ENCODE measurements at regions not wholly inside any gene's neighbourhood (a gene's known extent, or its start where the extent isn't known, plus 50 kb on each side); places are given as distances from the start of the nearest gene placed in this dataset.

DNA sequence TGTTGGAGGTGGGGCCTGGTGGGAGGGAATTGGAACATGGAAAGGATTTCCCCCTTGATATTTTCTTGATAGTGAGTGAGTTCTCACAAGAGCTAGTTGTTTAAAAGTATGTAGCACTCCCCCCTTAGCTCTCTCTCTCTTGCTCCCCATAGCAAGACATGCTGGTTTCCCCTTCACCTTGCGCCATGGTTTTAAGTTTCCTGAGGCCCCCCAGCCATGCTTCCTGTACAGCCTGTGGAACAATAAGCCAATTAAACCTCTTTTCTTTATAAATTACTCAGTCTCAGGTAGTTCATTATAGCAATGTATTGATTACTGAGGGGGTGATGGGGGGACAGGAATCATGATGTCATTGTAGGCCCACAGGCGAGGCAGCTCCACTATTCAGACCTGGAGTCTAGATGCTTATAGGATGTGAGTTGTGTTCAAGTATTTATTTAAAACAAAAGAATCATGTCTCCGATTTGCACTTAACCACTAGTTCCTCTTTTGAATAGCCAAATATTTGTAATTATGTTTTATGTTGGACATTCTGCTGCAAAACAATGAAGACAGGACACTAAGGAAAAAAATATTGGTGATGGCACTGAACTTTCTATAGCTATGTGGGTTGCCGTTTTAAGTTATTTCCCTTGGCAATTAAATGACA, 156.6 kb downstream of the TMEM38B start:
- no peak overlapping the region for H3K4me3 Mint-ChIP-seq
- ChIA-PET CTCF (interaction anchor here (1.4 to 1.8 kb wide), 2 partner anchors 9 to 31 kb away, joined by 4 to 7 read pairs; no protein-coding TSS in a partner anchor), POLR2A (no interaction called here)
- H3K27ac Mint-ChIP-seq = no peak overlapping the region
- intact Hi-C loops (cut with DNase I, micrococcal nuclease) = no loop called here
- DNase-seq = no peak
- H3K9me3 Mint-ChIP-seq (ENCODE audit: low read depth) = no peaks in the 10 kb centered on the region
- ATAC-seq = no peak
- no peaks in the 10 kb centered on the region for H3K36me3 Mint-ChIP-seq (ENCODE audit: low read depth)
- H3K4me1 Mint-ChIP-seq = no peaks in the 10 kb centered on the region
- H3K27me3 Mint-ChIP-seq = no peaks in the 10 kb centered on the region

DNA sequence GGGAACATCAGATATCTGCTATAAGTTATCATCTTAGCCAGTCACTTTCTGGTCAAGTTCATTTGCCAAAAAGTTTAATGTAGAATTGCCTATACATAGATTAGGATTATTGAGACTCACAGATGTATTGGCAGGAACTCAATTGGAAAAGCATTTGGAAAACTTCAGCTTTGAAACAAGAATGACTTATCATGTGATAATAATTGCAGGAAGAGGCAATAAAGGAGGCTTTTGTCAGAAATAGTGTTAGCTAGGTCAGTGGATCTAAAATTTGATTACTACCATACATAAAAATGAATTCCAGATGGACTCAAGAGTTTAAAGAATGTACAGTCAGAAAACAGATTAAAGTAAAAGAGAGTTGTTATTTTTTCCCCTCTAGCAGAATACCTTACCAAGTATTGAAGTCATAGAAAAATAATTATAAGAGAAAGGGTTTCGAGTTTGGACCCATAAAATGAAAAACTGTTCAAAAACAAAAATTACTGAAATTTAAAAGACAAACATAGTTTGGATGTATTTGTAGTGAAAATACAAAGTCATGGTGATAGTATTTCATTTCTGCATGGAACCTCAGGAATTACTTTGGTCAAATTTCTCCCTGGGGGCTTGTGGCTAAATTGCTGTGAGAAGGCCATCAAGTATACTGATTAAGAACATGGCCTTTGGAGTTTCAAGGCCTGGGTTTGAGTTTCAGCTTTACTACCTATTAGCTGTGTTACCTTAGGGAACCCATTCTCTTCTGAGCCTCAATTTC, 159.9 kb downstream of the TMEM38B start:
- POLR2A ChIA-PET = no interaction called here
- no peak overlapping the region for H3K27ac Mint-ChIP-seq
- no peak overlapping the region for H3K4me3 Mint-ChIP-seq
- H3K27me3 Mint-ChIP-seq = no peaks in the 10 kb centered on the region
- DNase-seq = no peak
- no peak for ATAC-seq
- H3K4me1 Mint-ChIP-seq = peaks cover 14% of the 10 kb centered on the region
- H3K9me3 Mint-ChIP-seq (ENCODE audit: low read depth) = peaks cover 3% of the 10 kb centered on the region
- intact Hi-C loops (cut with DNase I, micrococcal nuclease) = no loop called here
- H3K36me3 Mint-ChIP-seq (ENCODE audit: low read depth) = no peaks in the 10 kb centered on the region
- CTCF ChIA-PET = interaction anchor here (0.9 to 2.2 kb wide), 3 partner anchors 10 to 14 kb away, joined by 3 to 5 read pairs (median 3); no protein-coding TSS in a partner anchor

DNA sequence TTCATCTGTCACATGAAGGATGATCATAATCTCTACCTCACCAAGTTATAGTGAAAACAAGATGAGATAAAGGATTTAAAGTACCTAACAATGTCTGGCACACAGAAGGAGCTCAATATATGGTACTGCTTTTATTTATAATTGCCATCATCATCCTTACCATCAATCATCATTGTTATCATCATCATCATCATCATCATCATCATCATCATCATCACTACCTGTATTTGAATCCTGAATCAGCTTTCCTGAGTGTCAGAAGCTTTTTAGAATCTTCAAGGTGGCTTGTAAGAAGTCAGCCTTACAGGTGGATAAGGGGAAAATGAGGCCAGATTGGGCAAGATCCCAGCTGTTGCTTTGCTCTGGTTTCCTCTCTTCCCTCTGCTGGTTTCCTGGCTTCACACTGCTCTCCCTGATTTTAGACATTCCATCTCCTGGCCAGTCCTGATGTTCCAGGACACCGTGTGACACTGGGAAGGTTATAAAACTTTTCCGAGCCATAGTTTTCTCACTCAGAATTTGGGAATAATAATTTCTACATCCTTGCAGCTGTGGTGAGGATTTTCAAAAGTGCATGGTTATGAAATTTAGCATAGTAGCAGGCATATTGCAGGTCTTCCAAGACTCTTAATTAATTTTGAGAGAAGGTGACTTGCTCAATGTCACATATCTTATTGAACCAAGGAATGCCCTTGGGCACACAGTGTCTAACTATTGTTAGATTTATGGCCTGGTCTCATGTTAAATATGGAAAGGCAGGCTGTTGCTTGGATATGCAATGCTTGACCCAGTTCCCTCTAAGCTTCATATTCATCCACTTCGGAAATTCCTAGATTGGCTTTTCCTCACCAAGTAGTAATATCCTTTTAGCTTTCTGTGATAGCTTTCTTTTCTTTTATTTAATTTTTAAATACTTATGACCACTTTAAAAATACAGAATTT, 160.7 kb downstream of the TMEM38B start:
- intact Hi-C loops (cut with DNase I, micrococcal nuclease) = no loop called here
- peaks cover 3% of the 10 kb centered on the region for H3K9me3 Mint-ChIP-seq (ENCODE audit: low read depth)
- H3K27ac Mint-ChIP-seq = no peak overlapping the region
- peaks cover 21% of the 10 kb centered on the region for H3K4me1 Mint-ChIP-seq
- CTCF ChIA-PET = interaction anchor here (0.7 to 2.2 kb wide), 4 partner anchors 11 to 1026 kb away, joined by 3 to 5 read pairs (median 4); no protein-coding TSS in a partner anchor
- DNase-seq = no peak
- ATAC-seq = no peak
- POLR2A ChIA-PET = no interaction called here
- H3K36me3 Mint-ChIP-seq (ENCODE audit: low read depth) = no peaks in the 10 kb centered on the region
- H3K4me3 Mint-ChIP-seq = no peak overlapping the region
- no peaks in the 10 kb centered on the region for H3K27me3 Mint-ChIP-seq

DNA sequence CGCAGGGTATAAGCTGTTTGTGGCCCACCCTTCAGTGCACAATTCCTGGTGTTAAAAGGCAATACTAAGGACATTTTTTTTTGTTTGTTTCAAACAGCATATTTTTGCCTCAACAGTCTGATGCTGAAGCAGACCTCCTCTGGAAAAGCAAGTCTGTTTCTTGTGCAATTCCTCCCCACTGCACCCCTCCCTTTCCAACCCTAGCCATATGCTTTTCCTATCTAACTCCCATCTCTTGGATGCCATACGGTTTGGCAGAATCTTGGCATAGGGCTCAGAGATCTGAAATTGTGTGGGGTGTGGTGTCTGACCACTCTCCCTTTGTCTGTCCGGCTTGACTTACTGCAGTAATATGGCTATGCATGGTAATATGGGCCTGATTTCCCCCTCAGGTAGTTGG, 161.6 kb downstream of the TMEM38B start:
- H3K4me3 Mint-ChIP-seq = no peak overlapping the region
- CTCF ChIA-PET = no interaction called here

DNA sequence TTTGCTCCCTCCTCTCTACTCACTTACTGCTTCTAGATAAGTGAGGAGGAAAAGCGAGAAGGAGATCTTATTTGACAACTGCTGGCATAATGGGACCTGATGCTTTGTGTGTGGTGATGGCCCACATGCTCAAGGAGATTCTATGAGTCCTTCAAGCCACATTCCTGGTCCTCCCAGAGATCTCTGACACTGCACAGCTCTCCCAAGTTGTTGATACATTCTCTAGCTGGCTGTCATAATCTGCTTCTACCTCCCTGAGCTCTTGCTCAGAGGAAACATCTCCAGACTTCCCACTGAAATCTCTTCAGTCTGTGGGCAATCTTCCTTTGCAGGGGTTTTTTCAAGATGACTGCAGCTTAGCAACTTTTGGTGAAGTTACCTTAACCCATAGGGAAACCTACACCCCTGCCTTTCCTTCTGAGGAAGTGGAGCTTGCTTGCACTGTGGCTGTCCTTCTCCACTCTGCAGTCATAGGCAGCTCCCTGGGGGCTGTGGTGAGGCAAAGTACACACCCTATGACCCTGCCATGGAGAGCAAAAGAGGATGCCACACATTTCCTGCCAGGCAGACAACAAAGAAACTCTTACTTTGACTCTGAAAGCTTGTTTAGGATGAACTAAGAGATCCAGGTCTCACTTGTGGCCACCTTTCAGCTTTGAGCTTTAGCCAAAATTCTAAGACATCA, 163.8 kb downstream of the TMEM38B start:
- Mint-ChIP-seq H3K4me3 (no peak overlapping the region), H3K27me3 (no peaks in the 10 kb centered on the region), H3K27ac (no peak overlapping the region), H3K9me3 (ENCODE audit: low read depth) (peaks cover 5% of the 10 kb centered on the region), H3K36me3 (ENCODE audit: low read depth) (no peaks in the 10 kb centered on the region), H3K4me1 (peaks cover 21% of the 10 kb centered on the region)
- ATAC-seq = peak; percentile 79
- CTCF ChIA-PET = interaction anchor here (0.6 to 0.7 kb wide), 3 partner anchors 23 to 1309 kb away, joined by 3 read pairs; no protein-coding TSS in a partner anchor
- POLR2A ChIA-PET = no interaction called here
- DNase-seq = peak; percentile 18
- intact Hi-C loops (cut with DNase I, micrococcal nuclease) = no loop called here

More for the DNA sequence above, 161.6 kb downstream of the TMEM38B start:
- Mint-ChIP-seq H3K27me3 (no peaks in the 10 kb centered on the region), H3K4me1 (peaks cover 21% of the 10 kb centered on the region), H3K36me3 (ENCODE audit: low read depth) (no peaks in the 10 kb centered on the region), H3K27ac (no peak overlapping the region), H3K9me3 (ENCODE audit: low read depth) (peaks cover 5% of the 10 kb centered on the region)
- intact Hi-C loops (cut with DNase I, micrococcal nuclease) = no loop called here
- ATAC-seq (no peak), DNase-seq (no peak)
- POLR2A ChIA-PET = no interaction called here

DNA sequence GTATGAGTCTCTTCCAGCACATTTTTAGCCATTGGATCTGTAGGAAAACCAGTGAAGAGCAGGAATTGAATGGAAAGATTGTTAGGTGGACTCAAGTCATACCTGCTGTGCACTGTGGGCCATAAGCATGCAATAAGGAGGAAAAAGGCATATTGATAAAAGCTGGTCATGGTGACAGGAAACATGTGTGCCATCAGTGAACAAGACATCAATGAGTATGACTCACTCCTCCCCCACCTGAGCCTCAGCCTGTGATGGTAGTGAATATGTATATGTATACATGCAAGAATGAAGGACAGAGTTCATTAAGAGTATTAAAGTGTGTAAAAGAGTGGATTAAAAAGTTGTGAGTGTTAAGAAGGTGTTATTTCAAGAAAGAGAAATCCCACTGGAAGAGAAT, 164.5 kb downstream of the TMEM38B start:
- ATAC-seq = peak; percentile 81
- ChIA-PET POLR2A (no interaction called here), CTCF (interaction anchor here (0.6 kb wide), 1 partner anchor 22 kb away, joined by 3 read pairs; no protein-coding TSS in a partner anchor)
- no peaks in the 10 kb centered on the region for H3K36me3 Mint-ChIP-seq (ENCODE audit: low read depth)
- H3K9me3 Mint-ChIP-seq (ENCODE audit: low read depth) = peaks cover 5% of the 10 kb centered on the region
- H3K27ac Mint-ChIP-seq = peak overlapping the region; percentile 51
- peak; percentile 19 for DNase-seq
- intact Hi-C loops (cut with DNase I, micrococcal nuclease) = no loop called here
- no peaks in the 10 kb centered on the region for H3K27me3 Mint-ChIP-seq
- H3K4me1 Mint-ChIP-seq = peaks cover 21% of the 10 kb centered on the region
- H3K4me3 Mint-ChIP-seq = peak overlapping the region; percentile 3

DNA sequence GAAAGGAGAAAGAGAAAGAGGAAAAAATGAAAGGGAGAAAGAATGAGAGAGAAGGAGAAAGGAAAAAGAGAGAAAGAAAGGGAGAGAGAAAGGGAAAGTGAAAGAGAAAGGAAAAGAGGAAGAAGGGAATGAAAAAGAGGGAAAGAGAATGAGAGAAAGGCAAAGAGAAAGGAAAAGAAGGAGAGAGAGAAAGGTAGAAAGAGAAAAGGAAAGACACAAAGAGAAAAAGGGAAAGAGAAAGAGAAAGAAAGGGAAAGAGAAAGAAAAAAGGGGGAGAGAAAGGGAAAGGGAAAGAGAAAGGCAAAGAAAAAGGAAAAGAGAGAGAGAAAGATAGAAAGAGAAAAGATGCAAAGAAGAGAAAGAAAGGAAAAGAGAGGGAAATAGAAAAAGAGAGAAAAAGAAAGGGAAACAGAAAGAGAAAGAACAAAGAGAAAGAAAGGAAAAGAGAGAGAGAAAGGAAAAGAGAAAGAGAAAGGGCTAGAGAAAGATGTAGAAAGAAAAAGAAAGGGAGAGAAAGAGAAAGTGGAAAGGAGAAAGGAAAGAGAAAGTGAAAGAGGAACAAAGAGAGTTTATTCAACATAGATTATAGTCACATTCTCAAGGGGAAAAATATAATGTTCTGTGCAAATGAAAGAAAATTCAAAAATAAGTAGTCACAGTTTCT, 165.2 kb downstream of the TMEM38B start:
- peak overlapping the region; percentile 51 for H3K27ac Mint-ChIP-seq
- intact Hi-C loops (cut with DNase I, micrococcal nuclease) = no loop called here
- POLR2A ChIA-PET = no interaction called here
- CTCF ChIA-PET = interaction anchor here (1.0 kb wide), 1 partner anchor 18 kb away, joined by 3 read pairs; no protein-coding TSS in a partner anchor
- no peak overlapping the region for H3K4me3 Mint-ChIP-seq
- H3K9me3 Mint-ChIP-seq (ENCODE audit: low read depth) = peaks cover 5% of the 10 kb centered on the region
- DNase-seq (no peak), ATAC-seq (no peak)
- H3K36me3 Mint-ChIP-seq (ENCODE audit: low read depth) = no peaks in the 10 kb centered on the region
- H3K27me3 Mint-ChIP-seq = no peaks in the 10 kb centered on the region
- peaks cover 21% of the 10 kb centered on the region for H3K4me1 Mint-ChIP-seq

DNA sequence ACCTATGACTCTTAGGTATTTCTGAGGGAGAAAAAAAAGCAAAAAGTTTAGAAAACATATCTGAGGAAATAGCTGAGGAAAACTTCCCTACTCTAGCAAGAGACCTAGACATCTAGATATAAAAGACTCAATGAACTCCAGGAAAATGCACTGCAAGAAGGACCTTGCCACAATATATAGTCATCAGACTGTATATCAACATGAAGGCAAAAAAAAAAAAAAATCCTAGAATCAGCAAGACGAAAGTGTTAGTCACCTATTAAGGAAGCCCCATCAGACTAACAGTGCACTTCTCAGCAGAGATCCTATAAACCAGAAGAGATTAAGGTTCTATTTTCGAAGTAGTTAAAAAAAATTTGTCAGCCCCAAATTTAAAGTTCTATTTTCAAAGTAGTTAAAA, 166.2 kb downstream of the TMEM38B start:
- POLR2A ChIA-PET = no interaction called here
- H3K4me1 Mint-ChIP-seq = peaks cover 21% of the 10 kb centered on the region
- ATAC-seq = no peak
- H3K4me3 Mint-ChIP-seq = no peak overlapping the region
- intact Hi-C loops (cut with DNase I, micrococcal nuclease) = no loop called here
- H3K36me3 Mint-ChIP-seq (ENCODE audit: low read depth) = no peaks in the 10 kb centered on the region
- CTCF ChIA-PET = interaction anchor here (0.8 to 1.0 kb wide), 2 partner anchors 19 to 21 kb away, joined by 3 read pairs; no protein-coding TSS in a partner anchor
- no peaks in the 10 kb centered on the region for H3K27me3 Mint-ChIP-seq
- peaks cover 5% of the 10 kb centered on the region for H3K9me3 Mint-ChIP-seq (ENCODE audit: low read depth)
- no peak overlapping the region for H3K27ac Mint-ChIP-seq
- DNase-seq = no peak

DNA sequence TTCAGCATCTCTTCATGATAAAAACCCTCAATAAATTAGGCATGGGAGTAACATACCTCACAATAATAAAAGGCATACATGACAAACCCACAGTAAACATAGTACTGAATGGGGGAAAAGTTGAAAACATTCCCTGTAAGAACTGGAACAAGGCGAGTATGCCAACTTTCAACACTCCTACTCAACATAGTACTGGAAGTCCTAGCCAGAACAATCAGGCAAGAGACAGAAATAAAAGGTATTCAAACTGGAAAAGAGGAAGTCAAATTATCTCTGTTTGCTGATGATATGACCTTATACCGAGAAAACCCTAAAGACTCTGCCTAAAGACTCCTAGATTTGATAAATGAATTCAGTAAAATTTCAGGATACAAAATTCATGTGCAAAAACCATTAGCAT, 167.6 kb downstream of the TMEM38B start:
- no peak for DNase-seq
- H3K4me3 Mint-ChIP-seq = no peak overlapping the region
- H3K27ac Mint-ChIP-seq = no peak overlapping the region
- intact Hi-C loops (cut with DNase I, micrococcal nuclease) = no loop called here
- H3K9me3 Mint-ChIP-seq (ENCODE audit: low read depth) = peaks cover 5% of the 10 kb centered on the region
- peaks cover 21% of the 10 kb centered on the region for H3K4me1 Mint-ChIP-seq
- ChIA-PET CTCF (no interaction called here), POLR2A (no interaction called here)
- no peaks in the 10 kb centered on the region for H3K36me3 Mint-ChIP-seq (ENCODE audit: low read depth)
- ATAC-seq = no peak
- no peaks in the 10 kb centered on the region for H3K27me3 Mint-ChIP-seq

DNA sequence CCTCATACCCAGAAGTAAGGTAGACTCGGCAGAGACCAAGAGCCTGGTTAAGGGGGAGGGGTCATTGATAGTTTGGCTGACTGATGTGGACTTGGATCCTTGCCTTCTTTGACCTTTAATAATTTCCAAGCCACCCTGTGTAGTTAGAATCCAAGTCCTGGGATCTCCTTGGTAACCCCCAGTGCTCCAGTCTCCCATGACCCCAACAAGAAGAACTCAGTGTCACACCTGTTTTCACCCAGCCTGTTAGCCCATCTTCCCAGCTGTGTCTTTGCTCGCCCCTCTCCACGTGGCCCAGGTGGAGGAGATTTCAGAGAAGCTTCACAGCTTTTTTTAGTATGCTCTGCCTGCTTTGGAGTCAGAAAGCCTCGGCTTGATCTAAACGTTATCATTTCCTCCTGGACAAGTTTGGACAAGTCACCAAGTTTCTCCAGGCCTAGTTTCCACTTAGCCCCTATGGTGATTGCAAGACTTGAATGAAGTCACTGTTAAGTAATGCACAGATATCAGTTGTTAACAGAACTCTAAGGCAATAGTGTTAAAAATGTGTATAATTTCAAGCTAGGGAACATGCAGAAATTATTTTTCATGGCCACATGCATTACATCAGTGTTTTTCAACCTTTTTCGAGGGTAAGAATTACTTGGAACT, 170.0 kb downstream of the TMEM38B start:
- Mint-ChIP-seq H3K27me3 (no peaks in the 10 kb centered on the region), H3K4me1 (peaks cover 5% of the 10 kb centered on the region), H3K4me3 (no peak overlapping the region), H3K27ac (no peak overlapping the region), H3K36me3 (ENCODE audit: low read depth) (no peaks in the 10 kb centered on the region), H3K9me3 (ENCODE audit: low read depth) (peaks cover 2% of the 10 kb centered on the region)
- intact Hi-C loops (cut with DNase I, micrococcal nuclease) = no loop called here
- ATAC-seq (no peak), DNase-seq (no peak)
- ChIA-PET CTCF (no interaction called here), POLR2A (no interaction called here)
